ENCODE measurements at regions not wholly inside any gene's neighbourhood (a gene's known extent, or its start where the extent isn't known, plus 50 kb on each side); places are given as distances from the start of the nearest gene placed in this dataset.

DNA sequence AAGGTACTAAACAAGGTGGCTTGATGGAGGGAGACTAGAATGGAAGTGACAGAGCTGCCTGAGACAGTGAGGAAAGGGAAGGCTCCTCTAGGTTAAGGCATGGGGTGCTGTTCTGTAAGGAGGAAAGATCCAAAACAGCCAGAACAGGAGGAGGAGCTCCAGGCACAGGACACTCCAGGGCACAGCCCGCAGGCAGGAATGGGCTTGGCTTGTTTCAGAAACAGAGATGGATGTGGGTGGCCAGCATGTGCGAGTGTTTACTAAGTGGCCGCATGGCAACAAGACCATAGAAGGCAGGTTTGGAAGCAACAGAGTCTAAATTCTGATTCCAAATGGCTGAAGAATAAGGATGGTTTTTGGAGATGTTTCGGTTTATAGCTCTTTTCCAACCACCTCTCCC is 889.1 kb downstream of the AACS start:
- H3K27me3 Mint-ChIP-seq: peaks cover 19% of the 10 kb centered on the region
- H3K9me3 Mint-ChIP-seq (ENCODE audit: low read depth): peaks cover 2% of the 10 kb centered on the region
- no peaks in the 10 kb centered on the region for H3K4me1 Mint-ChIP-seq (ENCODE audit: low read depth)
- TF ChIP-seq, protein P1, sequence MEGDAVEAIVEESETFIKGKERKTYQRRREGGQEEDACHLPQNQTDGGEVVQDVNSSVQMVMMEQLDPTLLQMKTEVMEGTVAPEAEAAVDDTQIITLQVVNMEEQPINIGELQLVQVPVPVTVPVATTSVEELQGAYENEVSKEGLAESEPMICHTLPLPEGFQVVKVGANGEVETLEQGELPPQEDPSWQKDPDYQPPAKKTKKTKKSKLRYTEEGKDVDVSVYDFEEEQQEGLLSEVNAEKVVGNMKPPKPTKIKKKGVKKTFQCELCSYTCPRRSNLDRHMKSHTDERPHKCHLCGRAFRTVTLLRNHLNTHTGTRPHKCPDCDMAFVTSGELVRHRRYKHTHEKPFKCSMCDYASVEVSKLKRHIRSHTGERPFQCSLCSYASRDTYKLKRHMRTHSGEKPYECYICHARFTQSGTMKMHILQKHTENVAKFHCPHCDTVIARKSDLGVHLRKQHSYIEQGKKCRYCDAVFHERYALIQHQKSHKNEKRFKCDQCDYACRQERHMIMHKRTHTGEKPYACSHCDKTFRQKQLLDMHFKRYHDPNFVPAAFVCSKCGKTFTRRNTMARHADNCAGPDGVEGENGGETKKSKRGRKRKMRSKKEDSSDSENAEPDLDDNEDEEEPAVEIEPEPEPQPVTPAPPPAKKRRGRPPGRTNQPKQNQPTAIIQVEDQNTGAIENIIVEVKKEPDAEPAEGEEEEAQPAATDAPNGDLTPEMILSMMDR (IDR thresholded peaks at IDR 0.05; ENCODE audit: unreplicated experiment): no peak
- no peaks in the 10 kb centered on the region for H3K36me3 Mint-ChIP-seq (ENCODE audit: insufficient read depth)
- no peak overlapping the region for H3K4me3 Mint-ChIP-seq (ENCODE audit: low read depth)
- no peak for DNase-seq (ENCODE audit: low spot score, unreplicated experiment)
- H3K27ac Mint-ChIP-seq: no peak overlapping the region

DNA sequence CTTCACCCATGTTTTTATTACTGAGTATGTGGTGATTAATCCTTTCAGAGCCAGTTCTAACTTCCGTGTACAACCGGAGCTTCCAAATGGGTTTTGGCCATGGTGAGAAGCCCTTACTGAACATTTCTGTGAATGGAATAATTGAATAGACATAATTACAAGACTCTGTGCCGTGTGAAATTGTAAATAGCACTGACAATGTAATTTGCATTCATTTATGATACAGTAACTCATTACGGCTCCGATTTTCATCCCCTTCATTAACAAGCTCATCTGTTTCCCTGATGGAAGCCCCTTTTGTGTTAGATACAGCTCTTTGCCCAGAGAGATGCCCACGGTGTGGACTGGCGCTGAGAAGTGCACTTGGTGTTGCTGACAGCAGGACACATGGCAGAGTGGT is 891.0 kb downstream of the AACS start:
- Mint-ChIP-seq H3K4me3 (ENCODE audit: low read depth) (no peak overlapping the region), H3K4me1 (ENCODE audit: low read depth) (no peaks in the 10 kb centered on the region), H3K36me3 (ENCODE audit: insufficient read depth) (no peaks in the 10 kb centered on the region), H3K27me3 (peaks cover 9% of the 10 kb centered on the region), H3K27ac (no peak overlapping the region), H3K9me3 (ENCODE audit: low read depth) (peaks cover 2% of the 10 kb centered on the region)
- no peak for DNase-seq (ENCODE audit: low spot score, unreplicated experiment)
- TF ChIP-seq, protein P1 (IDR thresholded peaks at IDR 0.05; ENCODE audit: unreplicated experiment): no peak

DNA sequence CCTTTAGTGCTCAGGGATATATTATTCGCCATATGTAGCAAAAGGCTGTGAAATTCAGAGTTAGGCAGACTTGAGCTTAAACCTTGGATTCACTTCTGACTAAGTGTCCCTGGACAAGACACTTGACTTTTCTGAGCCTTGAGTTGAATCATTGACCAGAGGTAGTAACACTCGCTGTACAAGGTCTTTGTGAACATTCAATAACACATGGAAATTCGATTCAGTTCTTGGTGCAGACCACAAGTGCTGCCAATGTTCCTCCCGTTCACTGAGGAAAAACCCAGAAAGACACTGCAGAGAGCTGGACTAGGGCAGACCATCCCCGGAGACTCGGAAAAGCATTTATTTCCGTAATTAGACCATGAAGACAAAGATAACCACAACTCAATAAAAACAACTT is 901.4 kb downstream of the AACS start:
- Mint-ChIP-seq H3K4me3 (ENCODE audit: low read depth) (no peak overlapping the region), H3K36me3 (ENCODE audit: insufficient read depth) (no peaks in the 10 kb centered on the region), H3K4me1 (ENCODE audit: low read depth) (no peaks in the 10 kb centered on the region), H3K27me3 (peaks cover 15% of the 10 kb centered on the region), H3K27ac (no peak overlapping the region), H3K9me3 (ENCODE audit: low read depth) (no peaks in the 10 kb centered on the region)
- TF ChIP-seq, protein P1 (IDR thresholded peaks at IDR 0.05; ENCODE audit: unreplicated experiment): no peak
- DNase-seq (ENCODE audit: low spot score, unreplicated experiment): no peak

DNA sequence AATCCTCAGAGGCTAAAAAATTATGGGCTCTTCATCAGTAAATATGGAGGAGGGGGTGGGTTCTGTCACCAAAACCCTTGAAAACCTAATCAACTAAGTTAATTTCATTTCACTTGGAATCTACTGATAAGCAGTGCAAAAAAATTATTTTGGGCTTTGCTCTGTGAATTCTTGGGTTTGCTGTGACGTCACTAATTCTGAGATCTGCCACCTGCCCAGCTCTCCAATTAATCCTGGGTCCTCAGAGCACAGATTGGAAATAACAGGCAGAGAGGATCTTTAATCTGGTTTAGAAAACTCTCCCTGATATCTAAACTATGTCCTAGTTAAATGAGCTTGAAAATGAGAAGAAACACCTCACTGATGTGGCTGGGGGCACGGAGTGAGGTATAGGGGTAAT is 903.2 kb downstream of the AACS start:
- TF ChIP-seq, protein P1 (IDR thresholded peaks at IDR 0.05; ENCODE audit: unreplicated experiment): no peak
- Mint-ChIP-seq H3K9me3 (ENCODE audit: low read depth) (no peaks in the 10 kb centered on the region), H3K4me1 (ENCODE audit: low read depth) (no peaks in the 10 kb centered on the region), H3K27me3 (peaks cover 15% of the 10 kb centered on the region), H3K4me3 (ENCODE audit: low read depth) (no peak overlapping the region), H3K36me3 (ENCODE audit: insufficient read depth) (no peaks in the 10 kb centered on the region), H3K27ac (no peak overlapping the region)
- no peak for DNase-seq (ENCODE audit: low spot score, unreplicated experiment)

- H3K27ac Mint-ChIP-seq: peak overlapping the region; percentile 71
- H3K4me1 Mint-ChIP-seq (ENCODE audit: low read depth): no peaks in the 10 kb centered on the region
- no peak for DNase-seq (ENCODE audit: low spot score, unreplicated experiment)
- no peak overlapping the region for H3K4me3 Mint-ChIP-seq (ENCODE audit: low read depth)
- H3K27me3 Mint-ChIP-seq: peaks cover 15% of the 10 kb centered on the region
- no peaks in the 10 kb centered on the region for H3K9me3 Mint-ChIP-seq (ENCODE audit: low read depth)
- TF ChIP-seq, protein P1 (IDR thresholded peaks at IDR 0.05; ENCODE audit: unreplicated experiment): no peak
- H3K36me3 Mint-ChIP-seq (ENCODE audit: insufficient read depth): no peaks in the 10 kb centered on the region
Measured at GRCh38 chr12:125971981-125972380, 906.7 kb downstream of the AACS start.

Measured in progenitor cell of endocrine pancreas (in vitro differentiated cells).